Hepatocyte (in vitro differentiated cells): ENCODE measurements at regions not wholly inside any gene's neighbourhood (a gene's known extent, or its start where the extent isn't known, plus 50 kb on each side); places are given as distances from the start of the nearest gene placed in this dataset.
"Not testable (repeated sequence)": the region's sequence is repeated elsewhere in the genome, so short reads cannot be mapped to it uniquely, and the experiment has no call there.

Experiments used
- CTCF ChIP-seq: fragments of 200-600 bp; sonication (generic); IDR thresholded peaks from 2 replicates; pipeline ENCODE4 v1.5.1; 2016; ENCODE audit warnings: antibody characterized with exemption, mild to moderate bottlenecking; ENCODE audit not compliant: poor library complexity
- EZH2 ChIP-seq: fragments of 200-600 bp; sonication (generic); IDR thresholded peaks from 2 replicates; pipeline ENCODE4 v1.6.1; 2016; ENCODE audit warnings: antibody characterized with exemption, mild to moderate bottlenecking, borderline replicate concordance
- EZH2phosphoT487 ChIP-seq: fragments of 200-600 bp; sonication (generic); IDR thresholded peaks from one replicate; pipeline ENCODE4 v1.6.1; 2018; ENCODE audit warnings: antibody characterized with exemption, mild to moderate bottlenecking, low read depth, moderate library complexity; ENCODE audit not compliant: unreplicated experiment, severe bottlenecking

- not testable (repeated sequence) for TF ChIP-seq CTCF, EZH2phosphoT487, EZH2
Measured at GRCh38 chr3:112698442-112698841, 57.5 kb upstream of the CCDC80 start.
